ENCODE measurements at regions not wholly inside any gene's neighbourhood (a gene's known extent, or its start where the extent isn't known, plus 50 kb on each side); places are given as distances from the start of the nearest gene placed in this dataset.

DNA sequence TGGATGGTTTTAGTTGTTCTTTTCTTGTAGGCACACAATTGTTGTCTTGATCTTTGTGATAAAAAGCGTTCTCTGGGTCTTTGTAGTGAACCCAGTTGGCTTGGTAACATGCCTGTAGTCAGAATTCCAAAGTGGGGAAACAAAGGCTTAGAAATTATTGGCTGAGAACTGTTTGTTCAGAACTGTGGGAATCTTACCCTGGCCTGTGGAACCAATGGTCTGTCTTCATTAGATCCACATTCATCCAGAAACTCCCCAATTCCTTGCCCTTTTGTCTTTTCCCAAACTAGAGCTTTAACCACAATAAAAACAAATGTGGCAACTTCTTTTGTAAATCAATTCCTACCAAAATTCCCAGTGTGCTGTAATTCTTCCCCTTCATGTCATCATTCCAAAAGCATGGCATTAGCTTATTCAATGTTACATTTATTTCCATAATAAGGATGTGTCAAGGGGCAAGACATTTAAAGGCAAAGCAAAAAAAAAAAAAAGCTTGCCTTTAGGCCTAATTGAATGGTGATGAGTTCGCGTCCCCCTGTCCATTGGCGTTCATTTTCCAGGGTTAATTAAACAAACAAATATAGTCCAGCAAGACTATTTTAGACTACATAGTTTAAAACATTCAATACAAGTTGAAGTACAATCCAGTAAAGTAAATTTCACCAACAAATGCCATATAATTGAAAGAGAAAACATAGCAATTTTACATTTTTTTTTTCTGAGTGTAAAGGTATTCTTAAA lies 249.8 kb upstream of the ZNF608 start:
- Histone ChIP-seq H3K27ac (no peak overlapping the region), H3K4me3 (no peak overlapping the region), H3K36me3 (no peaks in the 10 kb centered on the region), H3K4me1 (peaks cover 0 to 9% (median 0%) of the 10 kb centered on the region in 4 donors), H3K27me3 (no peaks in the 10 kb centered on the region), H3K9me3 (no peaks in the 10 kb centered on the region)
- 46 to 63% methylated on average over 4 of the region's 4 CpGs for WGBS, 2 donors
- TF ChIP-seq, protein P1, sequence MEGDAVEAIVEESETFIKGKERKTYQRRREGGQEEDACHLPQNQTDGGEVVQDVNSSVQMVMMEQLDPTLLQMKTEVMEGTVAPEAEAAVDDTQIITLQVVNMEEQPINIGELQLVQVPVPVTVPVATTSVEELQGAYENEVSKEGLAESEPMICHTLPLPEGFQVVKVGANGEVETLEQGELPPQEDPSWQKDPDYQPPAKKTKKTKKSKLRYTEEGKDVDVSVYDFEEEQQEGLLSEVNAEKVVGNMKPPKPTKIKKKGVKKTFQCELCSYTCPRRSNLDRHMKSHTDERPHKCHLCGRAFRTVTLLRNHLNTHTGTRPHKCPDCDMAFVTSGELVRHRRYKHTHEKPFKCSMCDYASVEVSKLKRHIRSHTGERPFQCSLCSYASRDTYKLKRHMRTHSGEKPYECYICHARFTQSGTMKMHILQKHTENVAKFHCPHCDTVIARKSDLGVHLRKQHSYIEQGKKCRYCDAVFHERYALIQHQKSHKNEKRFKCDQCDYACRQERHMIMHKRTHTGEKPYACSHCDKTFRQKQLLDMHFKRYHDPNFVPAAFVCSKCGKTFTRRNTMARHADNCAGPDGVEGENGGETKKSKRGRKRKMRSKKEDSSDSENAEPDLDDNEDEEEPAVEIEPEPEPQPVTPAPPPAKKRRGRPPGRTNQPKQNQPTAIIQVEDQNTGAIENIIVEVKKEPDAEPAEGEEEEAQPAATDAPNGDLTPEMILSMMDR (IDR thresholded peaks at IDR 0.05): no peak
- TF ChIP-seq POLR2A (IDR thresholded peaks at IDR 0.05) (no peak), EP300 (IDR thresholded peaks at IDR 0.05) (no peak)
- no peak for DNase-seq (ENCODE audit: low spot score in 2 of 2)

DNA sequence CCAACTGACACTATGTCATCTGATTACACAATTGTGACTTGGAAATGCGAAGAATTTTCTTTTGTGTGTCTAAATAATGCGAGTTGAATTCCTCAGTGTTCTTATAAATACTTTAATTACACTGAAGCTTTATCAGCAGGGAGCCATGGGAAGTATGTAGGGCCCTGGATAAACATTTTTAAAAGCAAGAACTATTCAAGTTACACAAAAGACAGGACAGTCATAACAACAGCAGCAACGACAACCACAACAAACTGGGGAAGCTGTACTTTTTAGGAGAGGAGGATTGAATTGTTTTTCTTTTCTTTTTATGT lies 250.3 kb upstream of the ZNF608 start:
- 72 to 74% methylated on average over 3 of the region's 3 CpGs for WGBS, 2 donors

DNA sequence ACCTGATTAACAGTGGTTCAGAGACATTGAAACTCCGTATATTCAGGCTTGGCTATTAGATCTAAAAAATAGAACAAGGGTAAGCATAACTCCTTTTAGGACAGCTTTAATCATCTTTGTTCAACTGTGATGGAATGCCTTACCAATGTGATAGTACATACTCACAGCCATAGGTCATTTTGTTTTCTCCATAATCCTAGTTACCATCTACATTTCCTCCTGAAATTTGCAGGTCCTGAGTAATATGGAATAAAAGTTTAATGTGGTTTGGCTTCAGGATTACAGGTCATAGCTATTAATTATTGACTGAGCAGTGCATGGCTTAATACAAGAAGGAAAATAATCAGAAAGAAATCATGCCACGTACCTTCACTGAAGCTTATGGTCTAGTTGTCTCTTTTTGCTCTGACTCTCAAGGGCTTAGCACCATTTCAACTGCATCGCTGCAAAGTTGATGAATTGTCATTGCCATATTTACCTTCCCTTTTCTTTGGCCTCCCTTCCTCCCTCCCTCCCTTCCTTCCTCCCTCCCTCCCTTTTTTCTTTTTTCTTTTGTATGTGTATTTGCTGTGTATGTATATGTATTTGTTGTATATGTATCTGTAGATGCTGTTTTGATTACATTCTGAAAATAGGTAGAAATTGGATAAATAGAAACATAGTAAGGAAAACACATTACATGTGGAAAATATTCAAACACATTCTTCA lies 250.9 kb upstream of the ZNF608 start:
- H3K27me3 ChIP-seq: no peaks in the 10 kb centered on the region
- DNase-seq (ENCODE audit: low spot score in 2 of 2): no peak
- WGBS, 2 donors: 84 to 85% methylated on average over 3 of the region's 3 CpGs
- TF ChIP-seq POLR2A (IDR thresholded peaks at IDR 0.05): no peak
- no peak for TF ChIP-seq EP300 (IDR thresholded peaks at IDR 0.05)
- TF ChIP-seq, protein P1 (IDR thresholded peaks at IDR 0.05): no peak
- no peak overlapping the region for H3K27ac ChIP-seq
- H3K4me1 ChIP-seq: peaks cover 0 to 9% (median 0%) of the 10 kb centered on the region in 4 donors
- H3K4me3 ChIP-seq: no peak overlapping the region
- no peaks in the 10 kb centered on the region for H3K9me3 ChIP-seq
- no peaks in the 10 kb centered on the region for H3K36me3 ChIP-seq

More for the DNA sequence above, 250.3 kb upstream of the ZNF608 start:
- H3K4me3 ChIP-seq: no peak overlapping the region
- no peaks in the 10 kb centered on the region for H3K36me3 ChIP-seq
- peaks cover 0 to 9% (median 0%) of the 10 kb centered on the region in 4 donors for H3K4me1 ChIP-seq
- no peaks in the 10 kb centered on the region for H3K9me3 ChIP-seq
- no peak overlapping the region for H3K27ac ChIP-seq
- H3K27me3 ChIP-seq: no peaks in the 10 kb centered on the region
- TF ChIP-seq, protein P1 (IDR thresholded peaks at IDR 0.05): no peak
- TF ChIP-seq POLR2A (IDR thresholded peaks at IDR 0.05) (no peak), EP300 (IDR thresholded peaks at IDR 0.05) (no peak)
- DNase-seq (ENCODE audit: low spot score in 2 of 2): no peak

DNA sequence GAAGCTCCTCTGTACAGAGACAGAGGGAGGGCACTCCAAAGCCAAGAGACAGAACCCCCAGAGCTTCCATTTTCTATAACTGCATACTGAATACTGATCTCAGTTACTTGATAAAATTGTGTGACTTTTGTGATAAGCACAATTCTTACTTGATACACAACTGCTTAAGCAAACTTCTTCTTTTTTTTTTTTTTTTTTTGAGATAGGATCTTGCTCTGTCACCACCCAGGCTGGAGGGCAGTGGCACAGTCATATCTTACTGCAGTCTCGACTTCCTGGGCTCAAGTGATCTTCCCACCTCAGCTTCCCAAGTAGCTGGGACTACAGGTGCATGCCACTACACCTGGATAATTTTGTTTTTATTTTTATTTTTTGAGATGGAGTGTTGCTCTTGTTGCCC lies 252.1 kb upstream of the ZNF608 start:
- H3K27ac ChIP-seq: no peak overlapping the region
- no peaks in the 10 kb centered on the region for H3K36me3 ChIP-seq
- WGBS, 2 donors: 96% methylated on average over 1 of the region's 1 CpG
- H3K9me3 ChIP-seq: no peaks in the 10 kb centered on the region
- H3K4me3 ChIP-seq: no peak overlapping the region
- DNase-seq (ENCODE audit: low spot score in 2 of 2): no peak
- TF ChIP-seq, protein P1 (IDR thresholded peaks at IDR 0.05): no peak
- TF ChIP-seq POLR2A (IDR thresholded peaks at IDR 0.05) (no peak), EP300 (IDR thresholded peaks at IDR 0.05) (no peak)
- peaks cover 0 to 9% (median 0%) of the 10 kb centered on the region in 4 donors for H3K4me1 ChIP-seq
- no peaks in the 10 kb centered on the region for H3K27me3 ChIP-seq

Measured in tibial nerve (tissue), 4 donors.